HG03558 (cell line): ENCODE measurements at regions not wholly inside any gene's neighbourhood (a gene's known extent, or its start where the extent isn't known, plus 50 kb on each side); places are given as distances from the start of the nearest gene placed in this dataset.

Source experiments
- ATAC-seq: cut with Tn5 transposase; IDR thresholded peaks from one replicate; pipeline ENCODE4 v1.9.1; 2021; ENCODE audit warnings: moderate number of reproducible peaks; ENCODE audit not compliant: unreplicated experiment; ENCODE audit errors: extremely low read depth

GRCh38 chr14:86310148-86310547, 780.2 kb downstream of the FLRT2 start:
- no peak for ATAC-seq

- ATAC-seq: no peak
These were observed 775.1 kb downstream of the FLRT2 start for GRCh38 chr14:86305058-86305457.

- ATAC-seq: no peak
These were observed 770.0 kb downstream of the FLRT2 start for GRCh38 chr14:86299994-86300393.

- ATAC-seq: no peak
These were observed 766.2 kb downstream of the FLRT2 start for GRCh38 chr14:86296173-86296572.

- no peak for ATAC-seq
These were observed 758.4 kb downstream of the FLRT2 start for GRCh38 chr14:86288336-86288735.

GRCh38 chr14:86279405-86279804, 749.5 kb downstream of the FLRT2 start:
- ATAC-seq: no peak

- ATAC-seq: no peak
These were observed 728.0 kb downstream of the FLRT2 start for GRCh38 chr14:86257973-86258372.

- ATAC-seq: no peak
These were observed 713.2 kb downstream of the FLRT2 start for GRCh38 chr14:86243158-86243557.

GRCh38 chr14:86237733-86238132, 707.8 kb downstream of the FLRT2 start:
- no peak for ATAC-seq

- ATAC-seq: no peak
These were observed 691.8 kb downstream of the FLRT2 start for GRCh38 chr14:86221755-86222154.

GRCh38 chr14:86221000-86221399, 691.1 kb downstream of the FLRT2 start:
- no peak for ATAC-seq

GRCh38 chr14:86217523-86217922, 687.6 kb downstream of the FLRT2 start:
- ATAC-seq: no peak

GRCh38 chr14:86203843-86204242, 673.9 kb downstream of the FLRT2 start:
- ATAC-seq: no peak

GRCh38 chr14:86196471-86196870, 666.5 kb downstream of the FLRT2 start:
- ATAC-seq: no peak

GRCh38 chr14:86193756-86194155, 663.8 kb downstream of the FLRT2 start:
- no peak for ATAC-seq

GRCh38 chr14:86179980-86180379, 650.0 kb downstream of the FLRT2 start:
- no peak for ATAC-seq

- no peak for ATAC-seq
These were observed 638.4 kb downstream of the FLRT2 start for GRCh38 chr14:86168371-86168770.

- no peak for ATAC-seq
These were observed 636.6 kb downstream of the FLRT2 start for GRCh38 chr14:86166541-86166940.

- no peak for ATAC-seq
These were observed 623.5 kb downstream of the FLRT2 start for GRCh38 chr14:86153480-86153879.

GRCh38 chr14:86143248-86143647, 613.3 kb downstream of the FLRT2 start:
- ATAC-seq: no peak

- no peak for ATAC-seq
These were observed 612.0 kb downstream of the FLRT2 start for GRCh38 chr14:86141966-86142365.

- no peak for ATAC-seq
These were observed 599.5 kb downstream of the FLRT2 start for GRCh38 chr14:86129426-86129825.

- no peak for ATAC-seq
These were observed 594.4 kb downstream of the FLRT2 start for GRCh38 chr14:86124328-86124727.
